Tibial nerve (tissue), 4 donors: ENCODE measurements at regions not wholly inside any gene's neighbourhood (a gene's known extent, or its start where the extent isn't known, plus 50 kb on each side); places are given as distances from the start of the nearest gene placed in this dataset.

Experiments used
- DNase-seq, 2 donors: peaks; one replicate each; pipeline ENCODE4 v3.0.0-alpha.2; 2019; ENCODE audit warnings: low spot score in 2 of 2
- H3K27ac ChIP-seq, 4 donors: fragments of 200-600 bp; sonication (generic) in 3 of 4; one replicate each; pipeline ENCODE4 v1.5.1; 2017 to 2019; ENCODE audit warnings: mild to moderate bottlenecking in 1 of 4
- H3K27me3 ChIP-seq, 2 donors: fragments of 200-600 bp; sonication (generic) in 1 of 2; one replicate each; pipeline versions ENCODE4 v1.5.1 to v1.6.0; 2017 to 2019
- H3K36me3 ChIP-seq, 3 donors: fragments of 200-600 bp; sonication (generic); one replicate each; pipeline ENCODE4 v1.5.1; 2018 to 2019
- H3K4me1 ChIP-seq, 4 donors: fragments of 200-600 bp; sonication (generic) in 3 of 4; one replicate each; pipeline ENCODE4 v1.5.1; 2017 to 2019
- H3K4me3 ChIP-seq, 4 donors: fragments of 200-600 bp; sonication (generic) in 3 of 4; one replicate each; pipeline ENCODE4 v1.5.1; 2017 to 2019; ENCODE audit warnings: mild to moderate bottlenecking in 1 of 4, moderate library complexity in 1 of 4
- H3K9me3 ChIP-seq, 4 donors: fragments of 200-600 bp; sonication (generic) in 3 of 4; one replicate each; pipeline ENCODE4 v1.5.1; 2017 to 2019
- EP300 ChIP-seq, 2 donors: sonication (generic); formaldehyde crosslinking; IDR thresholded peaks; one replicate each; pipeline ENCODE4 v1.6.1; 2017; ENCODE audit warnings: antibody characterized with exemption in 2 of 2, mild to moderate bottlenecking in 1 of 2
- POLR2A ChIP-seq, 2 donors: fragments of 450-650 bp; IDR thresholded peaks; one replicate each; pipeline ENCODE4 v1.6.1; 2017; ENCODE audit warnings: antibody characterized with exemption in 2 of 2, mild to moderate bottlenecking in 2 of 2, moderate library complexity in 2 of 2
- WGBS, 2 donors: methylation state at CpG; one replicate each; pipeline ENCODE4 v1.1.5; 2018; 5-methylcytosine and 5-hydroxymethylcytosine counted together
- TF ChIP-seq, protein P1 (sequence below), 5 experiments: fragments of 200-600 bp in 3 of 5; fragments of 450-650 bp in 2 of 5; sonication (generic) in 3 of 5; IDR thresholded peaks; one replicate each; pipeline ENCODE4 v1.5.1; 2016 to 2019; ENCODE audit warnings: antibody characterized with exemption in 5 of 5, mild to moderate bottlenecking in 3 of 5, moderate library complexity in 2 of 5

DNA sequence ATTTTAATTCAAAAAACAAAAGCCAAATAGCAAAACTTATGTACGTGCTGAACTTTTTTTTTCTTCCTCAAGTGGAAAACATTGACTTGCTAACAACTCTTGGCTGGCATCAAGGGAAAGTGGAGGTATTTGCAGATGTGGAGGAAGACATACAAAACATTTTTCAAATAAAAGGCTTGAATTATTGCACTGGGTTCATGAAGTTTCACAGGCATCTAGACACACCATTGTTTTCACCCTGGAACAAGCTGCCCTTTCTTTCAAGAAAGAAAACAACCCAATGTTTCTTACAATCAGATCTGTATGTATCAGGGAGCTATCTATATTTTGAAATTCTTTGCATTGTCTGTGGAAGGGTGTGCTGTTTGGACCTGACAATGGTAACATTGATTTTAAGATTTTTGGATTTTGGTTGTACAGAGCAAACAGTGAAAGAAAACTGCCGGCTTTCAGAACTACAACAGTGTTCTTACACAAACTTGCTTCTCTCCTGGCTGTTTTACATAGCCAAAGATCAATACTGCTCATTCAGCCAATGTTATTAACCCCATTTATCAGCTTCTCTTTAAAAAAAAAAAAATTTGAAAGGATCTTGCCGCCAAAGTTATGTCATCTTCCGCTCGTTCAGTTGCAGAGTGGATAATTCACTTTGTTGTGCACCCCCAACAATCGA, 187.7 kb upstream of the FOXD3 start:
- Histone ChIP-seq H3K27me3 (no peaks in the 10 kb centered on the region), H3K4me3 (no peak overlapping the region), H3K36me3 (no peaks in the 10 kb centered on the region), H3K4me1 (peaks cover 0 to 14% (median 5%) of the 10 kb centered on the region in 4 donors), H3K9me3 (no peaks in the 10 kb centered on the region), H3K27ac (peak overlapping the region; percentile 17 to 75 (median 60))
- WGBS, 2 donors: 42 to 44% methylated on average over 6 of the region's 6 CpGs
- no peak for DNase-seq
- TF ChIP-seq POLR2A (IDR thresholded peaks at IDR 0.05) (no peak), EP300 (IDR thresholded peaks at IDR 0.05) (no peak)
- TF ChIP-seq, protein P1, sequence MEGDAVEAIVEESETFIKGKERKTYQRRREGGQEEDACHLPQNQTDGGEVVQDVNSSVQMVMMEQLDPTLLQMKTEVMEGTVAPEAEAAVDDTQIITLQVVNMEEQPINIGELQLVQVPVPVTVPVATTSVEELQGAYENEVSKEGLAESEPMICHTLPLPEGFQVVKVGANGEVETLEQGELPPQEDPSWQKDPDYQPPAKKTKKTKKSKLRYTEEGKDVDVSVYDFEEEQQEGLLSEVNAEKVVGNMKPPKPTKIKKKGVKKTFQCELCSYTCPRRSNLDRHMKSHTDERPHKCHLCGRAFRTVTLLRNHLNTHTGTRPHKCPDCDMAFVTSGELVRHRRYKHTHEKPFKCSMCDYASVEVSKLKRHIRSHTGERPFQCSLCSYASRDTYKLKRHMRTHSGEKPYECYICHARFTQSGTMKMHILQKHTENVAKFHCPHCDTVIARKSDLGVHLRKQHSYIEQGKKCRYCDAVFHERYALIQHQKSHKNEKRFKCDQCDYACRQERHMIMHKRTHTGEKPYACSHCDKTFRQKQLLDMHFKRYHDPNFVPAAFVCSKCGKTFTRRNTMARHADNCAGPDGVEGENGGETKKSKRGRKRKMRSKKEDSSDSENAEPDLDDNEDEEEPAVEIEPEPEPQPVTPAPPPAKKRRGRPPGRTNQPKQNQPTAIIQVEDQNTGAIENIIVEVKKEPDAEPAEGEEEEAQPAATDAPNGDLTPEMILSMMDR (IDR thresholded peaks at IDR 0.05): no peak

DNA sequence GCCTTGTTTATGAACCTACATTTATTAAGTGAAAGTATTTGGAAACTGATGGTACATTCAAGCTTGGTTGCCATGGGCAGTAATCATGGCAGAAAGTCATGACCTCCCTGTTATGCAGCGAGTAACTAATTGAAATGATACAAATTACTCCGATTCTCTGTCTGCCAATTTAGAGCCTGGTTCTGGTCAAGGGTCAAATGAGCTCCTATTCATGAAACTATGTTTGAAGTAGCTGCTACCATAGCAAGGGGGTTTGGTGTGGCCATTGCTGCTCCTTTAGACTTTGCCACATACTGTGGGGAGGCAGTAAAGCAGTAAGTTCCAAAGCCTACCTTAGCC, 187.2 kb upstream of the FOXD3 start:
- WGBS, 2 donors: 54 to 58% methylated on average over 2 of the region's 2 CpGs
- Histone ChIP-seq H3K36me3 (no peaks in the 10 kb centered on the region), H3K4me1 (peaks cover 0 to 14% (median 5%) of the 10 kb centered on the region in 4 donors), H3K27me3 (no peaks in the 10 kb centered on the region), H3K4me3 (no peak overlapping the region), H3K27ac (peak overlapping the region in 3 of 4 donors; percentile 17 to 75 (median 70)), H3K9me3 (no peaks in the 10 kb centered on the region)
- DNase-seq: no peak
- TF ChIP-seq EP300 (IDR thresholded peaks at IDR 0.05) (peak in 1 of 2 donors; percentile 76), POLR2A (IDR thresholded peaks at IDR 0.05) (no peak)
- TF ChIP-seq, protein P1 (IDR thresholded peaks at IDR 0.05): no peak

DNA sequence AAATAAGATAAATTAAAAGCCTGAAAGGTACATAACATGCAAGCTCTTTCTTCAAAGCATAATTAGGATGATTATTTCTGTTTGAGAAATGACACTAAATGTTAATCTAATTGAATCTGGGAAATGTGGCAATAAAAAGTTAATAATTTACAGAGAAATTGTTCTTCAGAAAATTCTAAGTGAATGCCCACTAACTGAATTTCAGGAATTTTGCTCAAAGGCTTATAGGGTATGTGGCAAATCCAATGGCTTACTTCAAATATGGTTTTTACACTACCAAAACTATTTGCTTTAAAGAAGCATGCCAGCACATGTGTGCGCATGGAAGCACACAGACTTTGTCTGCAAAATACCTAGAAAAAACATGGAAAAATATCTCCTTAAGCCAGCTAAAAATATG, 186.6 kb upstream of the FOXD3 start:
- no peak for DNase-seq
- TF ChIP-seq, protein P1 (IDR thresholded peaks at IDR 0.05): no peak
- TF ChIP-seq POLR2A (IDR thresholded peaks at IDR 0.05) (no peak), EP300 (IDR thresholded peaks at IDR 0.05) (no peak)
- Histone ChIP-seq H3K4me1 (peaks cover 0 to 14% (median 5%) of the 10 kb centered on the region in 4 donors), H3K9me3 (no peaks in the 10 kb centered on the region), H3K27ac (peak overlapping the region in 2 of 4 donors; percentile 70 to 75), H3K4me3 (no peak overlapping the region), H3K27me3 (no peaks in the 10 kb centered on the region), H3K36me3 (no peaks in the 10 kb centered on the region)
- WGBS, 2 donors: 87 to 91% methylated on average over 1 of the region's 1 CpG

DNA sequence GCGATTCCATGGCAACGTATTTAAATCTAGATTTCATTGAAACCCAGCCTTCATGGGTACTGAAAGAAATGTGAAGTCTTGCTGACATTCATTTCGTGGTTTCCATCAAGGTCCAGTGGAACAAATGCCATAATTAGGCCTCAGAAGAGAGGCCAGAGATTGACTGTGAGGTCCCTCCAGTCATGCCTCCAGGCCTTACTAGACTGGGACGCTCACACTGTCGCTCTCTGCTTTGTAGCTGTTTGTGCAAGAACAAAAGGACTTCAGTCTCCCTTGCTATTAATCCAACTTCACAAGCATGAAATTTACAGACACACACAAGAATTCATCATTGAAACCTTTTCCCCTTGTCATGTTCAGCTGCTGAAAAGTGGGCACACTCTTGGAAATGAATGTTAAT, 180.4 kb upstream of the FOXD3 start:
- no peaks in the 10 kb centered on the region for H3K4me1 ChIP-seq
- WGBS, 2 donors: 58 to 69% methylated on average over 5 of the region's 5 CpGs
- no peak overlapping the region for H3K4me3 ChIP-seq
- H3K9me3 ChIP-seq: no peaks in the 10 kb centered on the region
- TF ChIP-seq, protein P1 (IDR thresholded peaks at IDR 0.05): no peak
- no peak for DNase-seq
- peak overlapping the region in 3 of 4 donors; percentile 14 to 80 (median 43) for H3K27ac ChIP-seq
- no peaks in the 10 kb centered on the region for H3K36me3 ChIP-seq
- no peaks in the 10 kb centered on the region for H3K27me3 ChIP-seq

DNA sequence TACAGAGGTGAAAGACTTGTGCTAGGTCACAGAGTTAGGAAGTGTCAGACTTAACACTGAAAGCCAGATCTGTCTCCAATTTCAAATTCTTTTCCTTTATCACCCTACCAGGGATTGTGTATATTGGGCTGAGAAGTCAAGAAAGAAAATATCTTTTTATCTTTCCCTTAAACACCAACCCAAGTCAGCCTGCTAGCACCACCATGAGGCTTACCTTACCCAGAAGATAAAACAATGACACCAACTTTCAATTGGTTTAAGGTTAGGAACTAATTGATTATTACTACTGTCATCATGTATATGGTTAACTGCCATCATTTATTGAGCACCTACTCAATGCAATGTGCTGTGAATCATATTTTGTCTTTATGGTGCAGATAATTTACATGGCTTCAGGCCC, 178.9 kb upstream of the FOXD3 start:
- Histone ChIP-seq H3K9me3 (no peaks in the 10 kb centered on the region), H3K36me3 (no peaks in the 10 kb centered on the region), H3K4me1 (no peaks in the 10 kb centered on the region), H3K27me3 (no peaks in the 10 kb centered on the region), H3K27ac (no peak overlapping the region), H3K4me3 (no peak overlapping the region)
- no peak for DNase-seq
- TF ChIP-seq, protein P1 (IDR thresholded peaks at IDR 0.05): no peak
- TF ChIP-seq POLR2A (IDR thresholded peaks at IDR 0.05): no peak
- TF ChIP-seq EP300 (IDR thresholded peaks at IDR 0.05): no peak
